NCI-H1092 treated with DMSO at 0.1 percent for 48 hours (cell line): ENCODE measurements at regions not wholly inside any gene's neighbourhood (a gene's known extent, or its start where the extent isn't known, plus 50 kb on each side); places are given as distances from the start of the nearest gene placed in this dataset.
"Not testable (repeated sequence)": the region's sequence is repeated elsewhere in the genome, so short reads cannot be mapped to it uniquely, and the experiment has no call there.

Experiments used
- DNase-seq: peaks from one replicate; lab custom pipeline; 2025; lab: John Stamatoyannopoulos, UW

DNA sequence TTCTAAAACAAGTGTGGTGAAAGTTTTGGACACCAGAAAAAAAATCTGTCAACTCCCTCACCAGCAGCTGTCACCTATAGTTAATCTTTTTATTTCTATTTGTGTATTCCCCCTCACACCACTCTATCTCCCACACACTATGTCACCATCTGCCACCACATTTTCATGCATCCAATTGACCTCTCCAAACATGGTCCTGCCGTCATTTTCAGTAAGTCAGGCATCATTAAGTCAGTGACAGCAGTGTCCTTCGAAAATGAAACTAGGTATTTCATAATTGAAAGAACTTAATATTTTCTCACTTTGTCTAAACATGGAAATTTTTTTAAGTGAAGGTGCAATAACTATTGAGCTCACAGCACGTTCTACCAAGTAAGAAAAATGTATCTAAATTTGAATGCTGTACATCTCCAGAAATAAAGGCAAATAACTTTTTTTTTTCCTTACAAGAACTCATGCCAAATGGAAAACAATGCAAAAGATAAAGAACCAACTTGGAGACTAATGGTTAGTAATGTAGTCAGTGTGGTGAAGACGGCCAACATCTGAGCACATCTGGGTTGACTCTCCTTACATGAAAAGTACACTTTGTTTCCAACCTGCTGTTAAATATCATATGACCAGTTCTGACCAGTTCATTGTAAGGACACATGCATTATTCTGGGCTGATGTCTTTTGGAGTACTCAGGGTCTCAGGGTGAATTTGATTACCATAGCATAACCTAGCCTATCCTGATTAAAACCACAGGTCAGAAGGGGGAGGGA is 623.3 kb upstream of the MANEA start:
- no peak for DNase-seq

DNA sequence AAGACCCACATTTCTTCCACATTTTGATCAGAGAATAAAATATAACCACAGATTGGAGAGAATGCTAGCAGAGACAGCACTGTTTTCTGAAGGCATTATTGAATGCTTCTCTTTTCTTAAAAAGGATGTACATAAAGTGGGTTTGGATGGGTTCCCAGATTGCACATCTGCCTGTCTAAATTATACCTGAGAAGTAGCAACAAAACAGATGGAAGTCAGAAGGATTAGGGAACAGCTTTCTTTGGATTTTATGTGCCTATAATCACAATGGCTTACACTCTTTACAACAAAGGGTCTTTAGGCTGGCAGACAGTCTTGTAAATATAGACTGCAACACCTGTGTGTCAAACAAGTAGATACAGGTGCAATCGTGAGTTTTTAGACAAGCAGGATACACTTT is 622.2 kb upstream of the MANEA start:
- DNase-seq, result peak; percentile 46

- DNase-seq, result no peak
These were observed 620.4 kb upstream of the MANEA start for GRCh38 chr6:94956910-94957309.

DNA sequence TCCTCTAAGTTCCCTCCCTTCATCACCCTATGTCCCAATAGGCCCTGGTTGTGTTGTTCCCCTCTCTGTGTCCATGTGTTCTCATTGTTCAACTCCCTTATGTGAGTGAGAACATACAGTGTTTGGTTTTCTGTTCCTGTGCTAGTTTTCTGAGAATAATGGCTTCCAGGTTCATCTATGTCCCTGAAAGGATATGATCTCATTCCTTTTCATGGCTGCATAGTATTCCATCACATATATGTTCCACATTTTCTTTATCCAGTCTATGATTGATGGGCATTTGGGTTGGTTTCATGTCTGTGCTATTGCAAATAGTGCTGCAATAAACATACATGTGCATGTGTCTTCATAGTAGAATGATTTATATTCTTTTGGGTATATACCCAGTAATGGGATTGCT is 612.6 kb upstream of the MANEA start:
- not testable (repeated sequence) for DNase-seq

DNA sequence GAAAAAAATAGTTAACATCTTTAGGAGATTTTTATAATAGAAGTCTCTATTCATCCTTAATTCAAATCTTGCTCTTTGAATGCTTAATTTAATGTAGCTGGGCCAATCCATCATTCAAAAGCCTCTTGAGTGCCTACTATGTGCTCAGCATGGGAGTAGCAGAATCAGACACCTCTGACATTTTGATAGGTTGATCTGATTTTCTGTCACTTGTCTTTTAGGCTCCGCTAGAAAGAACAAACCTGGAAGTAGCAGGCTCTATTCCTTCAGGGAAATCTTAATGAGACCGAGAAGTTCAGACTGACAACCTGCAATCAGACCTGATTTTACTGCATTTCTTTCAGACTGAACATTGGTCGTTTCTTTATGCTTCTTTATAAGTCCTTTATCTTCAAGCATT is 588.6 kb upstream of the MANEA start:
- no peak for DNase-seq

- no peak for DNase-seq
These were observed 559.4 kb upstream of the MANEA start for GRCh38 chr6:95017922-95018321.
